SJSA1 (cell line): ENCODE measurements at regions not wholly inside any gene's neighbourhood (a gene's known extent, or its start where the extent isn't known, plus 50 kb on each side); places are given as distances from the start of the nearest gene placed in this dataset.
A peak's percentile ranks its signal among the peaks of the same experiment; 100 is the strongest.

Experiments
- DNase-seq, 2 experiments: peaks; one replicate each; pipeline ENCODE4 v3.0.0-alpha.2; 2015 to 2020; ENCODE audit warnings: low spot score in 2 of 2, low read depth in 1 of 2
- H3K27ac ChIP-seq: fragments of 250-450 bp; sonication (Bioruptor Pico); 2 replicates; pipeline ENCODE4 v1.5.1; 2020; ENCODE audit warnings: mild to moderate bottlenecking, moderate library complexity
- H3K27me3 ChIP-seq: fragments of 250-450 bp; sonication (Bioruptor Pico); replicated peaks from 2 replicates; pipeline ENCODE4 v1.5.1; 2020; ENCODE audit warnings: mild to moderate bottlenecking, moderate library complexity
- H3K36me3 ChIP-seq: fragments of 250-450 bp; sonication (Bioruptor Pico); 2 replicates; pipeline ENCODE4 v1.5.1; 2020; ENCODE audit warnings: mild to moderate bottlenecking
- H3K4me1 ChIP-seq: fragments of 250-450 bp; sonication (Bioruptor Pico); replicated peaks from 2 replicates; pipeline ENCODE4 v1.6.1; 2021; ENCODE audit warnings: mild to moderate bottlenecking
- H3K4me3 ChIP-seq: fragments of 250-450 bp; sonication (Bioruptor Pico); 2 replicates; pipeline ENCODE4 v1.5.1; 2020; ENCODE audit warnings: mild to moderate bottlenecking
- H3K9me3 ChIP-seq: fragments of 250-450 bp; sonication (Bioruptor Pico); replicated peaks from 2 replicates; pipeline ENCODE4 v1.5.1; 2020; ENCODE audit warnings: mild to moderate bottlenecking

- H3K27ac ChIP-seq = no peak overlapping the region
- H3K9me3 ChIP-seq = no peaks in the 10 kb centered on the region
Measured at GRCh38 chr10:111247781-111248389, 171.1 kb downstream of the ADRA2A start.

GRCh38 chr10:111249925-111250324 is 173.1 kb downstream of the ADRA2A start:
- Histone ChIP-seq H3K36me3 (no peaks in the 10 kb centered on the region), H3K4me3 (no peak overlapping the region), H3K4me1 (no peaks in the 10 kb centered on the region), H3K27ac (no peak overlapping the region), H3K27me3 (peaks cover 4% of the 10 kb centered on the region; the same call in 1 of the 2 replicates), H3K9me3 (no peaks in the 10 kb centered on the region)
- DNase-seq = no peak

More at GRCh38 chr10:111247781-111248389, 171.1 kb downstream of the ADRA2A start:
- DNase-seq = peak in 1 of 2 experiments; percentile 9
- H3K4me3 ChIP-seq = no peak overlapping the region
- H3K36me3 ChIP-seq = no peaks in the 10 kb centered on the region
- H3K4me1 ChIP-seq = no peaks in the 10 kb centered on the region
- H3K27me3 ChIP-seq = peaks cover 4% of the 10 kb centered on the region; the same call in 1 of the 2 replicates

- H3K4me1 ChIP-seq = peaks cover 7% of the 10 kb centered on the region
- H3K9me3 ChIP-seq = no peaks in the 10 kb centered on the region
- DNase-seq = peak in 1 of 2 experiments; percentile 11
- no peaks in the 10 kb centered on the region for H3K36me3 ChIP-seq
- no peaks in the 10 kb centered on the region for H3K27me3 ChIP-seq
- H3K4me3 ChIP-seq = no peak overlapping the region
- H3K27ac ChIP-seq = no peak overlapping the region
Measured at GRCh38 chr10:111261081-111261615, 184.3 kb downstream of the ADRA2A start.

- DNase-seq = no peak
- H3K4me1 ChIP-seq = peaks cover 7% of the 10 kb centered on the region
Measured at GRCh38 chr10:111265341-111265740, 188.5 kb downstream of the ADRA2A start.

GRCh38 chr10:111266165-111266564 is 189.3 kb downstream of the ADRA2A start:
- DNase-seq = no peak
- no peaks in the 10 kb centered on the region for H3K9me3 ChIP-seq
- H3K4me3 ChIP-seq = no peak overlapping the region
- no peak overlapping the region for H3K27ac ChIP-seq
- no peaks in the 10 kb centered on the region for H3K36me3 ChIP-seq
- H3K27me3 ChIP-seq = peaks cover 4% of the 10 kb centered on the region; the same call in 1 of the 2 replicates
- peaks cover 2% of the 10 kb centered on the region for H3K4me1 ChIP-seq

More at GRCh38 chr10:111265341-111265740, 188.5 kb downstream of the ADRA2A start:
- Histone ChIP-seq H3K27me3 (peaks cover 4% of the 10 kb centered on the region; the same call in 1 of the 2 replicates), H3K36me3 (no peaks in the 10 kb centered on the region), H3K4me3 (no peak overlapping the region), H3K27ac (no peak overlapping the region), H3K9me3 (no peaks in the 10 kb centered on the region)

- Histone ChIP-seq H3K9me3 (no peaks in the 10 kb centered on the region), H3K4me3 (no peak overlapping the region), H3K27ac (no peak overlapping the region), H3K4me1 (no peaks in the 10 kb centered on the region), H3K36me3 (no peaks in the 10 kb centered on the region), H3K27me3 (peaks cover 6% of the 10 kb centered on the region; the same call in 1 of the 2 replicates)
- DNase-seq = no peak
Measured at GRCh38 chr10:111267673-111268072, 190.8 kb downstream of the ADRA2A start.

GRCh38 chr10:111273235-111273634 is 196.4 kb downstream of the ADRA2A start:
- Histone ChIP-seq H3K36me3 (no peaks in the 10 kb centered on the region), H3K4me1 (no peaks in the 10 kb centered on the region), H3K9me3 (no peaks in the 10 kb centered on the region), H3K4me3 (no peak overlapping the region), H3K27ac (no peak overlapping the region), H3K27me3 (peaks cover 9% of the 10 kb centered on the region; the same call in 1 of the 2 replicates)
- DNase-seq = no peak

GRCh38 chr10:111273635-111274034 is 196.8 kb downstream of the ADRA2A start:
- no peaks in the 10 kb centered on the region for H3K4me1 ChIP-seq
- no peaks in the 10 kb centered on the region for H3K9me3 ChIP-seq
- H3K4me3 ChIP-seq = no peak overlapping the region
- H3K27ac ChIP-seq = no peak overlapping the region
- H3K36me3 ChIP-seq = no peaks in the 10 kb centered on the region
- DNase-seq = no peak
- peaks cover 8% of the 10 kb centered on the region; the same call in 1 of the 2 replicates for H3K27me3 ChIP-seq

- Histone ChIP-seq H3K27ac (no peak overlapping the region), H3K27me3 (0 out of 2 replicates have a peak, but pooled peaks cover 5% of the 10 kb centered on the region), H3K36me3 (no peaks in the 10 kb centered on the region), H3K9me3 (no peaks in the 10 kb centered on the region), H3K4me1 (no peaks in the 10 kb centered on the region), H3K4me3 (no peak overlapping the region)
- no peak for DNase-seq
Measured at GRCh38 chr10:111275091-111275490, 198.3 kb downstream of the ADRA2A start.

GRCh38 chr10:111277661-111278060 is 200.8 kb downstream of the ADRA2A start:
- 0 out of 2 replicates have a peak, but pooled peaks cover 3% of the 10 kb centered on the region for H3K27me3 ChIP-seq
- DNase-seq = no peak

GRCh38 chr10:111278266-111278665 is 201.4 kb downstream of the ADRA2A start:
- no peaks in the 10 kb centered on the region for H3K36me3 ChIP-seq
- H3K27ac ChIP-seq = no peak overlapping the region
- H3K9me3 ChIP-seq = no peaks in the 10 kb centered on the region
- no peak for DNase-seq
- H3K4me3 ChIP-seq = no peak overlapping the region
- no peaks in the 10 kb centered on the region for H3K27me3 ChIP-seq
- H3K4me1 ChIP-seq = no peaks in the 10 kb centered on the region

More at GRCh38 chr10:111277661-111278060, 200.8 kb downstream of the ADRA2A start:
- no peak overlapping the region for H3K27ac ChIP-seq
- no peaks in the 10 kb centered on the region for H3K9me3 ChIP-seq
- no peaks in the 10 kb centered on the region for H3K36me3 ChIP-seq
- H3K4me1 ChIP-seq = no peaks in the 10 kb centered on the region
- H3K4me3 ChIP-seq = no peak overlapping the region

GRCh38 chr10:111281516-111281915 is 204.7 kb downstream of the ADRA2A start:
- no peaks in the 10 kb centered on the region for H3K4me1 ChIP-seq
- DNase-seq = peak in 1 of 2 experiments; percentile 37
- H3K36me3 ChIP-seq = no peaks in the 10 kb centered on the region
- no peaks in the 10 kb centered on the region for H3K9me3 ChIP-seq
- H3K27ac ChIP-seq = no peak overlapping the region
- no peaks in the 10 kb centered on the region for H3K27me3 ChIP-seq
- H3K4me3 ChIP-seq = no peak overlapping the region

- no peaks in the 10 kb centered on the region for H3K9me3 ChIP-seq
- no peak overlapping the region for H3K4me3 ChIP-seq
- no peak for DNase-seq
- no peaks in the 10 kb centered on the region for H3K36me3 ChIP-seq
- no peaks in the 10 kb centered on the region for H3K27me3 ChIP-seq
- H3K4me1 ChIP-seq = no peaks in the 10 kb centered on the region
- H3K27ac ChIP-seq = no peak overlapping the region
Measured at GRCh38 chr10:111289461-111289860, 212.6 kb downstream of the ADRA2A start.

GRCh38 chr10:111290649-111291048 is 213.8 kb downstream of the ADRA2A start:
- Histone ChIP-seq H3K27me3 (no peaks in the 10 kb centered on the region), H3K36me3 (no peaks in the 10 kb centered on the region), H3K27ac (no peak overlapping the region), H3K4me3 (no peak overlapping the region), H3K4me1 (peaks cover 7% of the 10 kb centered on the region), H3K9me3 (no peaks in the 10 kb centered on the region)
- DNase-seq = no peak
